Panc1 (cell line): ENCODE measurements at regions not wholly inside any gene's neighbourhood (a gene's known extent, or its start where the extent isn't known, plus 50 kb on each side); places are given as distances from the start of the nearest gene placed in this dataset.
A peak's percentile ranks its signal among the peaks of the same experiment; 100 is the strongest.

Experiments
- ATAC-seq: fragments of 200-7000 bp; cut with Tn5 transposase; 2 replicates; pipeline ENCODE4 v1.9.1; 2020; ENCODE audit warnings: mild to moderate bottlenecking, moderate library complexity
- BruUV-seq: library from RNA; stranded (reverse); fragments of 400-500 nt; replicated peaks from 2 replicates; lab custom pipeline; 2021; lab: Mats Ljungman, UMichigan
- CTCF ChIA-PET: fragments of 300-600 bp; sonication (Branson Sonifier 250); formaldehyde crosslinking; loops from one replicate; lab custom pipeline; 2022; ENCODE audit warnings: antibody characterized with exemption; lab: Charles Lee
- POLR2A ChIA-PET: fragments of 300-600 bp; sonication (Branson Sonifier 250); formaldehyde crosslinking; loops from one replicate; lab custom pipeline; 2022; ENCODE audit warnings: antibody characterized with exemption; lab: Charles Lee
- DNase-seq: peaks from one replicate; pipeline ENCODE4 v3.0.0-alpha.2; 2010; ENCODE audit warnings: low read depth, low spot score
- H3K27ac ChIP-seq: 2 replicates; pipeline ENCODE4 v1.5.1; 2011; ENCODE audit warnings: mild to moderate bottlenecking, low read length, inconsistent platforms
- H3K27me3 ChIP-seq: fragments of 200-500 bp; sonication (Bioruptor generic); 2 replicates; pipeline ENCODE4 v1.6.0; 2014; ENCODE audit warnings: low read length, inconsistent platforms; ENCODE audit not compliant: control insufficient read depth, insufficient read depth
- H3K36me3 ChIP-seq: fragments of 200-500 bp; sonication (Bioruptor generic); 2 replicates; pipeline ENCODE4 v1.5.1; 2014; ENCODE audit warnings: inconsistent platforms, mild to moderate bottlenecking, low read length, moderate library complexity; ENCODE audit not compliant: control insufficient read depth, insufficient read depth
- H3K4me1 ChIP-seq: 2 replicates; pipeline ENCODE4 v1.5.1; 2011; ENCODE audit warnings: inconsistent platforms, mild to moderate bottlenecking, low read length, moderate library complexity; ENCODE audit not compliant: control insufficient read depth, insufficient read depth
- H3K4me3 ChIP-seq, 2 experiments: 2 replicates each; pipeline ENCODE4 v1.5.1; 2011 to 2012; ENCODE audit warnings: low read depth in 2 of 2, low read length in 2 of 2, mild to moderate bottlenecking in 2 of 2, inconsistent platforms in 1 of 2, moderate library complexity in 1 of 2
- H3K9me3 ChIP-seq: fragments of 200-500 bp; sonication (Bioruptor generic); 2 replicates; pipeline ENCODE4 v1.5.1; 2014; ENCODE audit warnings: low read depth, mild to moderate bottlenecking, inconsistent platforms, low read length, moderate library complexity; ENCODE audit not compliant: control insufficient read depth, insufficient read depth
- POLR2AphosphoS5 ChIP-seq: IDR thresholded peaks from 2 replicates; pipeline ENCODE4 v1.6.1; 2012; ENCODE audit warnings: mild to moderate bottlenecking, low read depth, low read length, moderate library complexity
- SIN3A ChIP-seq: IDR thresholded peaks from 2 replicates; pipeline ENCODE4 v1.6.1; 2012; ENCODE audit warnings: low read depth, mild to moderate bottlenecking, low read length, moderate library complexity, borderline replicate concordance; ENCODE audit not compliant: insufficient read depth
- TCF7L2 ChIP-seq: IDR thresholded peaks from 2 replicates; pipeline ENCODE4 v1.6.1; 2011; ENCODE audit warnings: mild to moderate bottlenecking, low read depth, low read length, inconsistent platforms
- in situ Hi-C: cut with HindIII; loops from 2 replicates; pipeline ENCODE4 v1.10.0; 2016; ENCODE audit warnings: low sequenced_read_pairs, low pct_unique_long_range_greater_than_20kb
- intact Hi-C: fragments of 100-400 bp; cut with micrococcal nuclease; formaldehyde crosslinking; loops from one replicate; pipeline ENCODE4 v1.10.0; 2022; ENCODE audit not compliant: unreplicated experiment
- TF ChIP-seq, protein P1 (sequence below), 2 experiments: IDR thresholded peaks; 2 replicates each; pipeline ENCODE4 v1.6.1; 2011 to 2012; ENCODE audit warnings: low read depth in 2 of 2, control low read depth in 1 of 2, low read length in 1 of 2, mild to moderate bottlenecking in 1 of 2, moderate library complexity in 1 of 2; ENCODE audit not compliant: insufficient read depth in 1 of 2
- TF ChIP-seq, protein P2 (sequence below): fragments of 450-650 bp; IDR thresholded peaks from 2 replicates; pipeline ENCODE4 v1.5.1; 2017; ENCODE audit warnings: mild to moderate bottlenecking

DNA sequence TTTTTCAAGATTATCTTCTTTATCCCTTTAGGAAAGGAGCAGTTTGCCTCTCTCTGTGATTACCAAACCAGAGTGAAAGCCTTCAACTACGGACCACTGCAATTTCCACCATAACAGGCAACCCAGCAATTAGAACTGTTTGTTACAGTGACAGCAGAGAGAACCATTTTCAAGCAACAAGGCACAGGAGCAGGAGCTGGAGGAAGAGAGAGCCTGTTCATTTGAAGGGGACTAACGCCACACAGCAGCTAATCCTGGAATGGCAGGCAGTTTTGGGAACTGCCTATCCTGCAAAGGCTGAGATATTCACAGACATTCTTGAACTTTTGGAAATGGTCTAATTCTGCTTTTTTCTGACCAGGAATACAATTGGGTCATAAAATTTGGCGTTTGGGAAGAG lies 1541.9 kb upstream of the PIK3C3 start:
- Histone ChIP-seq H3K4me3 (no peak overlapping the region), H3K36me3 (no peaks in the 10 kb centered on the region), H3K27me3 (no peaks in the 10 kb centered on the region), H3K27ac (no peak overlapping the region), H3K4me1 (no peaks in the 10 kb centered on the region), H3K9me3 (no peaks in the 10 kb centered on the region)
- ATAC-seq = no peak
- intact Hi-C loops = no loop called here
- ChIA-PET CTCF (no interaction called here), POLR2A (no interaction called here)
- DNase-seq = no peak
- TF ChIP-seq, protein P1, sequence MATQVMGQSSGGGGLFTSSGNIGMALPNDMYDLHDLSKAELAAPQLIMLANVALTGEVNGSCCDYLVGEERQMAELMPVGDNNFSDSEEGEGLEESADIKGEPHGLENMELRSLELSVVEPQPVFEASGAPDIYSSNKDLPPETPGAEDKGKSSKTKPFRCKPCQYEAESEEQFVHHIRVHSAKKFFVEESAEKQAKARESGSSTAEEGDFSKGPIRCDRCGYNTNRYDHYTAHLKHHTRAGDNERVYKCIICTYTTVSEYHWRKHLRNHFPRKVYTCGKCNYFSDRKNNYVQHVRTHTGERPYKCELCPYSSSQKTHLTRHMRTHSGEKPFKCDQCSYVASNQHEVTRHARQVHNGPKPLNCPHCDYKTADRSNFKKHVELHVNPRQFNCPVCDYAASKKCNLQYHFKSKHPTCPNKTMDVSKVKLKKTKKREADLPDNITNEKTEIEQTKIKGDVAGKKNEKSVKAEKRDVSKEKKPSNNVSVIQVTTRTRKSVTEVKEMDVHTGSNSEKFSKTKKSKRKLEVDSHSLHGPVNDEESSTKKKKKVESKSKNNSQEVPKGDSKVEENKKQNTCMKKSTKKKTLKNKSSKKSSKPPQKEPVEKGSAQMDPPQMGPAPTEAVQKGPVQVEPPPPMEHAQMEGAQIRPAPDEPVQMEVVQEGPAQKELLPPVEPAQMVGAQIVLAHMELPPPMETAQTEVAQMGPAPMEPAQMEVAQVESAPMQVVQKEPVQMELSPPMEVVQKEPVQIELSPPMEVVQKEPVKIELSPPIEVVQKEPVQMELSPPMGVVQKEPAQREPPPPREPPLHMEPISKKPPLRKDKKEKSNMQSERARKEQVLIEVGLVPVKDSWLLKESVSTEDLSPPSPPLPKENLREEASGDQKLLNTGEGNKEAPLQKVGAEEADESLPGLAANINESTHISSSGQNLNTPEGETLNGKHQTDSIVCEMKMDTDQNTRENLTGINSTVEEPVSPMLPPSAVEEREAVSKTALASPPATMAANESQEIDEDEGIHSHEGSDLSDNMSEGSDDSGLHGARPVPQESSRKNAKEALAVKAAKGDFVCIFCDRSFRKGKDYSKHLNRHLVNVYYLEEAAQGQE (IDR thresholded peaks at IDR 0.05; ENCODE audit: insufficient read depth in 1 of 2, low read depth in 2 of 2, low read length in 1 of 2) = no peak
- TF ChIP-seq, protein P2, sequence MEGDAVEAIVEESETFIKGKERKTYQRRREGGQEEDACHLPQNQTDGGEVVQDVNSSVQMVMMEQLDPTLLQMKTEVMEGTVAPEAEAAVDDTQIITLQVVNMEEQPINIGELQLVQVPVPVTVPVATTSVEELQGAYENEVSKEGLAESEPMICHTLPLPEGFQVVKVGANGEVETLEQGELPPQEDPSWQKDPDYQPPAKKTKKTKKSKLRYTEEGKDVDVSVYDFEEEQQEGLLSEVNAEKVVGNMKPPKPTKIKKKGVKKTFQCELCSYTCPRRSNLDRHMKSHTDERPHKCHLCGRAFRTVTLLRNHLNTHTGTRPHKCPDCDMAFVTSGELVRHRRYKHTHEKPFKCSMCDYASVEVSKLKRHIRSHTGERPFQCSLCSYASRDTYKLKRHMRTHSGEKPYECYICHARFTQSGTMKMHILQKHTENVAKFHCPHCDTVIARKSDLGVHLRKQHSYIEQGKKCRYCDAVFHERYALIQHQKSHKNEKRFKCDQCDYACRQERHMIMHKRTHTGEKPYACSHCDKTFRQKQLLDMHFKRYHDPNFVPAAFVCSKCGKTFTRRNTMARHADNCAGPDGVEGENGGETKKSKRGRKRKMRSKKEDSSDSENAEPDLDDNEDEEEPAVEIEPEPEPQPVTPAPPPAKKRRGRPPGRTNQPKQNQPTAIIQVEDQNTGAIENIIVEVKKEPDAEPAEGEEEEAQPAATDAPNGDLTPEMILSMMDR = peak; percentile 16; the same call in 1 of the 2 replicates
- no TSS peak for BruUV-seq
- in situ Hi-C loops = no loop called here

- Histone ChIP-seq H3K27ac (no peak overlapping the region), H3K4me1 (no peaks in the 10 kb centered on the region), H3K36me3 (no peaks in the 10 kb centered on the region), H3K9me3 (no peaks in the 10 kb centered on the region), H3K4me3 (no peak overlapping the region), H3K27me3 (no peaks in the 10 kb centered on the region)
- ChIA-PET POLR2A (no interaction called here), CTCF (no interaction called here)
- in situ Hi-C loops = no loop called here
- no TSS peak for BruUV-seq
- intact Hi-C loops = no loop called here
- no peak for DNase-seq
- TF ChIP-seq, protein P1 (IDR thresholded peaks at IDR 0.05; ENCODE audit: insufficient read depth in 1 of 2, low read depth in 2 of 2, low read length in 1 of 2) = no peak
- TF ChIP-seq TCF7L2 (no peak), POLR2AphosphoS5 (no peak), SIN3A (no peak)
- TF ChIP-seq, protein P2 = no peak
- no peak for ATAC-seq
Measured at GRCh38 chr18:40412410-40412809, 1542.6 kb upstream of the PIK3C3 start.
